Ovary (tissue), 3 donors: ENCODE measurements at regions not wholly inside any gene's neighbourhood (a gene's known extent, or its start where the extent isn't known, plus 50 kb on each side); places are given as distances from the start of the nearest gene placed in this dataset.

Experiments
- CTCF ChIP-seq, 3 donors: fragments of 450-650 bp in 2 of 3; fragments of 200-600 bp in 1 of 3; IDR thresholded peaks; one replicate each; pipeline versions ENCODE4 v1.5.1 to v1.8.0; 2016 to 2022; ENCODE audit warnings: antibody characterized with exemption in 3 of 3, mild to moderate bottlenecking in 1 of 3
- EP300 ChIP-seq: sonication (generic); formaldehyde crosslinking; IDR thresholded peaks from one replicate; pipeline ENCODE4 v1.6.1; 2017; ENCODE audit warnings: antibody characterized with exemption
- donor health status: DM: no; HTN: no; CAD: no.

- TF ChIP-seq CTCF (IDR thresholded peaks at IDR 0.05) (no peak), EP300 (no peak)
These were observed 467.6 kb downstream of the RNF144A start for GRCh38 chr2:7384773-7385349.
